ENCODE measurements at regions not wholly inside any gene's neighbourhood (a gene's known extent, or its start where the extent isn't known, plus 50 kb on each side); places are given as distances from the start of the nearest gene placed in this dataset.

- Histone ChIP-seq H3K4me1 (ENCODE audit: control insufficient read depth, insufficient read depth, low read length) (no peaks in the 10 kb centered on the region), H3K9ac (ENCODE audit: low read depth, low read length) (no peak overlapping the region), H3K9me3 (ENCODE audit: control insufficient read depth, insufficient read depth, low read length) (no peaks in the 10 kb centered on the region), H3K27ac (ENCODE audit: low read depth, low read length) (no peak overlapping the region), H3K36me3 (ENCODE audit: control insufficient read depth, insufficient read depth, low read length) (no peaks in the 10 kb centered on the region), H3K27me3 (ENCODE audit: control insufficient read depth, insufficient read depth, low read length) (no peaks in the 10 kb centered on the region), H3K4me3 (ENCODE audit: low read depth, low read length) (no peak overlapping the region)
Measured at GRCh38 chr3:40969756-40970466, 229.4 kb upstream of the CTNNB1 start.

- no peak overlapping the region for H3K27ac ChIP-seq (ENCODE audit: low read depth, low read length)
- no peak overlapping the region for H3K4me3 ChIP-seq (ENCODE audit: low read depth, low read length)
Measured at GRCh38 chr3:40971191-40972168, 227.8 kb upstream of the CTNNB1 start.

GRCh38 chr3:40972350-40972749, 227.0 kb upstream of the CTNNB1 start:
- H3K9ac ChIP-seq (ENCODE audit: low read depth, low read length): no peak overlapping the region
- no peak overlapping the region for H3K4me3 ChIP-seq (ENCODE audit: low read depth, low read length)
- H3K27ac ChIP-seq (ENCODE audit: low read depth, low read length): no peak overlapping the region
- H3K4me1 ChIP-seq (ENCODE audit: control insufficient read depth, insufficient read depth, low read length): no peaks in the 10 kb centered on the region
- no peaks in the 10 kb centered on the region for H3K27me3 ChIP-seq (ENCODE audit: control insufficient read depth, insufficient read depth, low read length)
- no peaks in the 10 kb centered on the region for H3K9me3 ChIP-seq (ENCODE audit: control insufficient read depth, insufficient read depth, low read length)
- H3K36me3 ChIP-seq (ENCODE audit: control insufficient read depth, insufficient read depth, low read length): no peaks in the 10 kb centered on the region

More at GRCh38 chr3:40971191-40972168, 227.8 kb upstream of the CTNNB1 start:
- Histone ChIP-seq H3K9me3 (ENCODE audit: control insufficient read depth, insufficient read depth, low read length) (no peaks in the 10 kb centered on the region), H3K36me3 (ENCODE audit: control insufficient read depth, insufficient read depth, low read length) (no peaks in the 10 kb centered on the region), H3K27me3 (ENCODE audit: control insufficient read depth, insufficient read depth, low read length) (no peaks in the 10 kb centered on the region), H3K4me1 (ENCODE audit: control insufficient read depth, insufficient read depth, low read length) (no peaks in the 10 kb centered on the region), H3K9ac (ENCODE audit: low read depth, low read length) (no peak overlapping the region)

- H3K9me3 ChIP-seq (ENCODE audit: control insufficient read depth, insufficient read depth, low read length): no peaks in the 10 kb centered on the region
- H3K36me3 ChIP-seq (ENCODE audit: control insufficient read depth, insufficient read depth, low read length): no peaks in the 10 kb centered on the region
- no peaks in the 10 kb centered on the region for H3K27me3 ChIP-seq (ENCODE audit: control insufficient read depth, insufficient read depth, low read length)
- H3K4me1 ChIP-seq (ENCODE audit: control insufficient read depth, insufficient read depth, low read length): no peaks in the 10 kb centered on the region
- no peak overlapping the region for H3K4me3 ChIP-seq (ENCODE audit: low read depth, low read length)
- H3K9ac ChIP-seq (ENCODE audit: low read depth, low read length): no peak overlapping the region
- H3K27ac ChIP-seq (ENCODE audit: low read depth, low read length): no peak overlapping the region
Measured at GRCh38 chr3:40973141-40973540, 226.2 kb upstream of the CTNNB1 start.

GRCh38 chr3:40975711-40976121, 223.6 kb upstream of the CTNNB1 start:
- Histone ChIP-seq H3K9me3 (ENCODE audit: control insufficient read depth, insufficient read depth, low read length) (no peaks in the 10 kb centered on the region), H3K36me3 (ENCODE audit: control insufficient read depth, insufficient read depth, low read length) (no peaks in the 10 kb centered on the region), H3K4me1 (ENCODE audit: control insufficient read depth, insufficient read depth, low read length) (no peaks in the 10 kb centered on the region), H3K4me3 (ENCODE audit: low read depth, low read length) (no peak overlapping the region), H3K9ac (ENCODE audit: low read depth, low read length) (no peak overlapping the region), H3K27me3 (ENCODE audit: control insufficient read depth, insufficient read depth, low read length) (no peaks in the 10 kb centered on the region), H3K27ac (ENCODE audit: low read depth, low read length) (no peak overlapping the region)

- Histone ChIP-seq H3K9ac (ENCODE audit: low read depth, low read length) (no peak overlapping the region), H3K4me1 (ENCODE audit: control insufficient read depth, insufficient read depth, low read length) (no peaks in the 10 kb centered on the region), H3K27ac (ENCODE audit: low read depth, low read length) (no peak overlapping the region), H3K36me3 (ENCODE audit: control insufficient read depth, insufficient read depth, low read length) (no peaks in the 10 kb centered on the region), H3K9me3 (ENCODE audit: control insufficient read depth, insufficient read depth, low read length) (no peaks in the 10 kb centered on the region), H3K4me3 (ENCODE audit: low read depth, low read length) (no peak overlapping the region), H3K27me3 (ENCODE audit: control insufficient read depth, insufficient read depth, low read length) (no peaks in the 10 kb centered on the region)
Measured at GRCh38 chr3:40976241-40976640, 223.1 kb upstream of the CTNNB1 start.

GRCh38 chr3:40978442-40978841, 220.9 kb upstream of the CTNNB1 start:
- Histone ChIP-seq H3K36me3 (ENCODE audit: control insufficient read depth, insufficient read depth, low read length) (no peaks in the 10 kb centered on the region), H3K27ac (ENCODE audit: low read depth, low read length) (no peak overlapping the region), H3K9ac (ENCODE audit: low read depth, low read length) (no peak overlapping the region), H3K27me3 (ENCODE audit: control insufficient read depth, insufficient read depth, low read length) (no peaks in the 10 kb centered on the region), H3K4me3 (ENCODE audit: low read depth, low read length) (no peak overlapping the region), H3K4me1 (ENCODE audit: control insufficient read depth, insufficient read depth, low read length) (no peaks in the 10 kb centered on the region), H3K9me3 (ENCODE audit: control insufficient read depth, insufficient read depth, low read length) (no peaks in the 10 kb centered on the region)

GRCh38 chr3:40979962-40980361, 219.3 kb upstream of the CTNNB1 start:
- no peaks in the 10 kb centered on the region for H3K27me3 ChIP-seq (ENCODE audit: control insufficient read depth, insufficient read depth, low read length)
- H3K4me1 ChIP-seq (ENCODE audit: control insufficient read depth, insufficient read depth, low read length): no peaks in the 10 kb centered on the region
- H3K27ac ChIP-seq (ENCODE audit: low read depth, low read length): no peak overlapping the region
- no peak overlapping the region for H3K9ac ChIP-seq (ENCODE audit: low read depth, low read length)
- H3K4me3 ChIP-seq (ENCODE audit: low read depth, low read length): no peak overlapping the region
- H3K36me3 ChIP-seq (ENCODE audit: control insufficient read depth, insufficient read depth, low read length): no peaks in the 10 kb centered on the region
- no peaks in the 10 kb centered on the region for H3K9me3 ChIP-seq (ENCODE audit: control insufficient read depth, insufficient read depth, low read length)

GRCh38 chr3:40980467-40980866, 218.8 kb upstream of the CTNNB1 start:
- Histone ChIP-seq H3K4me3 (ENCODE audit: low read depth, low read length) (no peak overlapping the region), H3K36me3 (ENCODE audit: control insufficient read depth, insufficient read depth, low read length) (no peaks in the 10 kb centered on the region), H3K27ac (ENCODE audit: low read depth, low read length) (no peak overlapping the region), H3K9ac (ENCODE audit: low read depth, low read length) (no peak overlapping the region), H3K9me3 (ENCODE audit: control insufficient read depth, insufficient read depth, low read length) (no peaks in the 10 kb centered on the region), H3K27me3 (ENCODE audit: control insufficient read depth, insufficient read depth, low read length) (no peaks in the 10 kb centered on the region), H3K4me1 (ENCODE audit: control insufficient read depth, insufficient read depth, low read length) (no peaks in the 10 kb centered on the region)

- Histone ChIP-seq H3K27me3 (ENCODE audit: control insufficient read depth, insufficient read depth, low read length) (no peaks in the 10 kb centered on the region), H3K4me3 (ENCODE audit: low read depth, low read length) (no peak overlapping the region), H3K4me1 (ENCODE audit: control insufficient read depth, insufficient read depth, low read length) (no peaks in the 10 kb centered on the region), H3K9ac (ENCODE audit: low read depth, low read length) (no peak overlapping the region), H3K9me3 (ENCODE audit: control insufficient read depth, insufficient read depth, low read length) (no peaks in the 10 kb centered on the region), H3K27ac (ENCODE audit: low read depth, low read length) (no peak overlapping the region), H3K36me3 (ENCODE audit: control insufficient read depth, insufficient read depth, low read length) (no peaks in the 10 kb centered on the region)
Measured at GRCh38 chr3:40985195-40985594, 214.1 kb upstream of the CTNNB1 start.

- H3K27me3 ChIP-seq (ENCODE audit: control insufficient read depth, insufficient read depth, low read length): no peaks in the 10 kb centered on the region
- H3K9ac ChIP-seq (ENCODE audit: low read depth, low read length): no peak overlapping the region
- H3K9me3 ChIP-seq (ENCODE audit: control insufficient read depth, insufficient read depth, low read length): no peaks in the 10 kb centered on the region
- no peak overlapping the region for H3K4me3 ChIP-seq (ENCODE audit: low read depth, low read length)
- H3K36me3 ChIP-seq (ENCODE audit: control insufficient read depth, insufficient read depth, low read length): no peaks in the 10 kb centered on the region
- no peak overlapping the region for H3K27ac ChIP-seq (ENCODE audit: low read depth, low read length)
- no peaks in the 10 kb centered on the region for H3K4me1 ChIP-seq (ENCODE audit: control insufficient read depth, insufficient read depth, low read length)
Measured at GRCh38 chr3:40988468-40988867, 210.8 kb upstream of the CTNNB1 start.
